Natural killer cell treated with Interleukin-12 subunit alpha and Interleukin-12 subunit beta and Interleukin-15 and Interleukin-18, amount 100 ng/mL, for 72 hours (primary cell): ENCODE measurements at regions not wholly inside any gene's neighbourhood (a gene's known extent, or its start where the extent isn't known, plus 50 kb on each side); places are given as distances from the start of the nearest gene placed in this dataset.

ENCODE experiments used
- ATAC-seq, 2 donors: fragments of 150-1000 bp; cut with Tn5 transposase in 1 of 2; sonication (Bioruptor Pico), chemical (Tn5 transposase) in 1 of 2; 2 replicates each; pipeline ENCODE4 v1.10.0; 2021
- DNase-seq: peaks from one replicate; pipeline ENCODE4 v3.0.0; 2022; ENCODE audit warnings: low spot score
- H3K27ac Mint-ChIP-seq, 2 donors: 1 replicate in 1 of 2; 2 replicates in 1 of 2; pipeline ENCODE4 v1.8.0; 2022; ENCODE audit warnings: mixed read lengths in 2 of 2, mild to moderate bottlenecking in 1 of 2, moderate library complexity in 1 of 2
- H3K27me3 Mint-ChIP-seq, 2 donors: 1 replicate in 1 of 2; 2 replicates in 1 of 2; pipeline ENCODE4 v1.8.0; 2022; ENCODE audit warnings: mixed read lengths in 2 of 2
- H3K36me3 Mint-ChIP-seq: one replicate; pipeline ENCODE4 v1.8.0; 2022; ENCODE audit warnings: mixed read lengths
- H3K4me1 Mint-ChIP-seq, 2 donors: 1 replicate in 1 of 2; 2 replicates in 1 of 2; pipeline ENCODE4 v1.8.0; 2022; ENCODE audit warnings: low read depth in 2 of 2, mixed read lengths in 2 of 2, mild to moderate bottlenecking in 1 of 2
- H3K4me3 Mint-ChIP-seq: one replicate; pipeline ENCODE4 v1.8.0; 2022; ENCODE audit warnings: mixed read lengths
- H3K9me3 Mint-ChIP-seq: 2 replicates; pipeline ENCODE4 v1.8.0; 2022; ENCODE audit warnings: mixed read lengths

DNA sequence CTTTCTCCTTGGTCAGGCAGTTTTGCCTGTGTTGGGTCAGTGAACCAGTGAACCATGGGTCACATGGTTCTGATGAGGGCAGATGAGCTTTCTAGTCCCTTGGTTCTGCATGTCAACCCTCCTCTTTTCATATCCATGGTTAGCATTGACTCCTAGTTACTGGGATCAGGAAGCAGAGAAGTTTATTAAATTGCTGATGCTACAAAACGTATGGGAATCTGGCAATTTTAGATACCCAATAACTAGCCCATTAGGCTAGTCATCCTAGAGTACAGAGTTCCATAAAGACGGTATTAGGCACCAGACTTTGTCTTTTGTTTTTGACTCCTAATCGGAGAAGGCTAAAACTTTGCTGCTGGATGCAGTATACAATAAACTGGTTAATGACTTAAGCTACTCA is 273.1 kb downstream of the ATPSCKMT start:
- ATAC-seq (no peak), DNase-seq (no peak)
- Mint-ChIP-seq H3K4me3 (no peak overlapping the region), H3K4me1 (no peaks in the 10 kb centered on the region), H3K27ac (no peak overlapping the region), H3K27me3 (no peaks in the 10 kb centered on the region), H3K9me3 (peaks cover 20% of the 10 kb centered on the region), H3K36me3 (no peaks in the 10 kb centered on the region)

DNA sequence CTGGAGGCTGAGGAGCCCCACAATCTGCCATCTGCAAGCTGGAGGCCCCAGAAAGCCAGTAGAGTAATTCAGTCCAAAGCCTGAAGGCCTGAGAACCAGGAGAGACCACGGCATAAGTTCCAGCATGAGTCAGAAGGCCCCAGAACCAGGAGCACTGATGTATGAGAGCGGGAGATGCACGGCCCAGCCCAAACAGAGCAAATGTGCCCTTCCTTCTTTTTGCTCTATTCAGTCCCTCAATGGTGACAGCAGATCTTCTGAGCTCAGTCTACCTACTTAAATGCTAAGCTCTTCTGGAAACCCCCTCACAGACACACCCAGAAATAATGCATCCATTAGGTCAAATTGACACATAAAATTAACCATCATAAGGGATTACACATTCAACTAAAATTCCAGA is 277.6 kb downstream of the ATPSCKMT start:
- no peak for ATAC-seq
- no peaks in the 10 kb centered on the region for H3K27me3 Mint-ChIP-seq

DNA sequence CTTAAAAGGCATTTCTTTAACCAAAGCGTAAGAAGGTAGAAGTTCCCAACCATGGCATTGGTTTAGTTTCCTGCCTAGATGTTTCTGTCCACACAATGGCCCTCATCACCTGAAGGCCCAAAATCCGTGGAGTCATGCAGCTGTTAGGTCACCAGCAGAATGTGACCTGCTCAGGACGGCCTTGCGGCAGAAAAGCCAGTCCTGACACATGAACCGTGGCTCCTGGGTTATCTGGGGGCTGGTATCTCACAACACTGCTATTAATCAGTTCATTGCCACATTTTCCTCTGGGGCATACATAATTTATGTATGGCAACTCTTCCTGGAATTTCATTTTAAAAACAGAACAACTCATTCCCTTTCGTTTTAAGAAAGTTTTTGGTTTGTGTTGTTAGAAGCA is 278.4 kb downstream of the ATPSCKMT start:
- ATAC-seq (no peak), DNase-seq (no peak)
- Mint-ChIP-seq H3K27me3 (no peaks in the 10 kb centered on the region), H3K4me3 (no peak overlapping the region), H3K4me1 (no peaks in the 10 kb centered on the region), H3K9me3 (peaks cover 8% of the 10 kb centered on the region), H3K36me3 (no peaks in the 10 kb centered on the region), H3K27ac (no peak overlapping the region)

More for the DNA sequence above, 277.6 kb downstream of the ATPSCKMT start:
- Mint-ChIP-seq H3K9me3 (peaks cover 8% of the 10 kb centered on the region), H3K27ac (no peak overlapping the region), H3K36me3 (no peaks in the 10 kb centered on the region), H3K4me1 (no peaks in the 10 kb centered on the region), H3K4me3 (no peak overlapping the region)
- no peak for DNase-seq

DNA sequence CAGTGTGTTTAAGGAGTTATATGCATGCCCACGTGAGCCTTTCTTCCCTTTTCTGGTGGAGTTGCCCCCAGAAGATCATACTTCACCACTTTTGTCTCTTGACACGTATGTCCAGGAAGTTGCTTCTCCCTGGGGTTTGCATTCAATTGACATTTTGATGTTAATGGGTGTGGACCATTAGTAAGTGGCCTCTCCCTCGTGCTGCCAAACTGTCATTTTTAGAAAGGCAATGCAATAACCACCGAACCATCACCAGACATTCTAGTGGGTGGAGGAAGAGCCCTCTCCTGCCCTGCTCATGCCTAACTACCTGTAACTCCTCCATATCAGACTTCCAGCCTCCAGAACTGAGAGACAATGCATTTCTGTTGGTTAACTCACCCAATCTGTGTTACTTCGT is 290.8 kb downstream of the ATPSCKMT start:
- no peak for ATAC-seq
- no peak overlapping the region for H3K4me3 Mint-ChIP-seq
- DNase-seq = no peak
- H3K27me3 Mint-ChIP-seq = no peaks in the 10 kb centered on the region
- H3K36me3 Mint-ChIP-seq = no peaks in the 10 kb centered on the region
- peaks cover 13% of the 10 kb centered on the region for H3K9me3 Mint-ChIP-seq
- H3K27ac Mint-ChIP-seq = no peak overlapping the region
- no peaks in the 10 kb centered on the region for H3K4me1 Mint-ChIP-seq

DNA sequence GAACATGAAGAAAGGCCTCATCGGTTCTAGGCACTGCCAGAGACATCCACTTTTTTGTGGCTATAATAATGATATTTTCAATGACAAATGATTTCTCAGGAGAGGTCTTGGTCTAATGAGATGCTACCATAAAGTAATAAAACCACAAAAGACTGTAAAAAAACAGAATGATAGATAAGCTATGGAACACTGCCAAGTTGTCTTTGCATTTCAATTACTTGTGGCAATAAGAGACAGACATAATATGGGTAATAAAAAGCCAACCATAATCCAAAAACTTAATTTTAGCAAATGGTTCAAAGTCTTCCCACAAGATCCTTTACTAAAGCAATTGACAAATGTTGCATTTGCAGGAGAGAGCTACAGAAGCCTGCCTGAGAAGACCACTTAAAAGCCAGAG is 292.5 kb downstream of the ATPSCKMT start:
- H3K9me3 Mint-ChIP-seq = peaks cover 15% of the 10 kb centered on the region
- no peak overlapping the region for H3K27ac Mint-ChIP-seq

DNA sequence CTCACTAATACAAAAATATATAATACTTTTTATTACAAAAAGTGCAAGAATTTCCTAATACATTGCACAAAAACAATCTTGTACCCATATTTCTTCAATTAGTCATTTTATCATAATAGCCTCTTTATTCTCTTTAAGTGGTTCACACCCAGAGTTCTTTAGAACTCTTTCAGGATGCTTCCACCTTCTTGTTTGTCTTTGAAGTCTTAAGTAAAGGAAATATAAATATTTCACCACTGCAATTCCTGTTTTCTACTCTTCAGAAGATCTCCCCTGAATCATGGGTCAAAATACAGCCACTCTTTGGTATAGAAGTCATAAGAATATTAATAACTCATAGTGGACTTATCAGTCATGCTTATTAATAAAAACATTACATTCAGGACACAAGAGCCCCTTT is 293.0 kb downstream of the ATPSCKMT start:
- Mint-ChIP-seq H3K36me3 (no peaks in the 10 kb centered on the region), H3K4me1 (no peaks in the 10 kb centered on the region), H3K27ac (no peak overlapping the region), H3K27me3 (no peaks in the 10 kb centered on the region), H3K4me3 (no peak overlapping the region), H3K9me3 (peaks cover 16% of the 10 kb centered on the region)
- DNase-seq (no peak), ATAC-seq (no peak)

More for the DNA sequence above, 292.5 kb downstream of the ATPSCKMT start:
- DNase-seq (no peak), ATAC-seq (no peak)
- H3K27me3 Mint-ChIP-seq = no peaks in the 10 kb centered on the region
- no peaks in the 10 kb centered on the region for H3K36me3 Mint-ChIP-seq
- no peaks in the 10 kb centered on the region for H3K4me1 Mint-ChIP-seq
- no peak overlapping the region for H3K4me3 Mint-ChIP-seq

DNA sequence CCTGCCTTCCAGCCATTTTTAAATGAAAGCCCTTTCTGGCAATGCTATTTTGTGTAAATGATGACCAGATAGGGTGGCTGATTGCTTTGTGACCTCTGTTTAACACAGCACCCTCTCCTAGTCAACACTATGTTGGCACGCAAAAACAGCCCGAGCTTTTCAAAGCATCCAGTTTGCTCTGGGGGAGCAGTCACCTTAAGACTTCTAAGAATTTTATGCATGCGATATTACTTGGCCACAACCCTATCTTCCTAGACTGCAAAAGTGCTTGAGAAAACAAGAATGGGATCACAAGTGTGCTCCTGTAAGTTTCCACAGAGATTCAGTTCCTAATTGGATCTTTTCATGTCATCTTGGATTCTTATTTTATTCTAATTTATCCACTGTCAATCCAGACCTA is 294.1 kb downstream of the ATPSCKMT start:
- no peaks in the 10 kb centered on the region for H3K36me3 Mint-ChIP-seq
- no peaks in the 10 kb centered on the region for H3K4me1 Mint-ChIP-seq
- no peak overlapping the region for H3K27ac Mint-ChIP-seq
- no peak for ATAC-seq
- no peaks in the 10 kb centered on the region for H3K27me3 Mint-ChIP-seq
- H3K4me3 Mint-ChIP-seq = no peak overlapping the region
- peaks cover 16% of the 10 kb centered on the region for H3K9me3 Mint-ChIP-seq
- no peak for DNase-seq

DNA sequence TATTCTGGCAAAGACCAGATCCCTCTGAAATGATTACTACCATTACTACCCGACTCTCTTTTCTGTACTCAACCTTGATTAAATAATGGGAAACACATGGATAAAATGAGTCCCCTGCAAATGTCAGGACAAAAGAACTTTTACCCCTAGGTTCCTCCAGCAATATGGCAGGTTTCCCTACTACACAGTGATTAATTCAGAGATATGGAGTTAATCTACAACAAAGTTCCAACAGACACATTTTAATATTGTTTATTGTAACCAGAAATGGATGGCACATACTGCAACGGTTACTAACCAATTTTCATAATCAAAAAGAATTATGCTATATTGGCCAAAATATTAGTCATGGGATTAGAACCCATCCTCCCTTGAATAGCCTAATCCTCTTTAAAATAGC is 294.8 kb downstream of the ATPSCKMT start:
- Mint-ChIP-seq H3K27me3 (no peaks in the 10 kb centered on the region), H3K36me3 (no peaks in the 10 kb centered on the region), H3K27ac (no peak overlapping the region), H3K4me1 (no peaks in the 10 kb centered on the region), H3K9me3 (peaks cover 16% of the 10 kb centered on the region), H3K4me3 (no peak overlapping the region)
- no peak for DNase-seq
- ATAC-seq = no peak

DNA sequence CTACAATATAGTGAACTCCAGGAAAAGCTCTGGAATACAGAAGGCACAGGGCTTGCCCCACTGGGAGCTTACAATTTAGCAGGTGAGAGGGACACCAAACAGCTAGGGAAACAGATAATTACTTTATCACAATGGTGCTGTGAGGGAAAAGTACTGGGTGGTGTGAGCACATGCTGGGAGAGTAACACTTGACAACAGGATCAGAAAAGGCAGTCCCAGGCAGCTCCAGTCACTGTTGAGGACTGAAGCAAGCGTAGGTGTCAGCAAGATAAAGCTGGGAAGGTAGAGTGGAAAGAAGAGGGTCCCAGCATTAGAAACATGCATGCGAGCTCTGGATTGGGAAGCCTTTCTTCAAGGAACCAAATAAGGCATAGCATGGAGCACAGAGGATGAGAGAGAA is 296.0 kb downstream of the ATPSCKMT start:
- no peak overlapping the region for H3K4me3 Mint-ChIP-seq
- H3K9me3 Mint-ChIP-seq = peaks cover 16% of the 10 kb centered on the region
- DNase-seq (no peak), ATAC-seq (no peak)
- no peak overlapping the region for H3K27ac Mint-ChIP-seq
- H3K27me3 Mint-ChIP-seq = no peaks in the 10 kb centered on the region
- H3K4me1 Mint-ChIP-seq = no peaks in the 10 kb centered on the region
- no peaks in the 10 kb centered on the region for H3K36me3 Mint-ChIP-seq

DNA sequence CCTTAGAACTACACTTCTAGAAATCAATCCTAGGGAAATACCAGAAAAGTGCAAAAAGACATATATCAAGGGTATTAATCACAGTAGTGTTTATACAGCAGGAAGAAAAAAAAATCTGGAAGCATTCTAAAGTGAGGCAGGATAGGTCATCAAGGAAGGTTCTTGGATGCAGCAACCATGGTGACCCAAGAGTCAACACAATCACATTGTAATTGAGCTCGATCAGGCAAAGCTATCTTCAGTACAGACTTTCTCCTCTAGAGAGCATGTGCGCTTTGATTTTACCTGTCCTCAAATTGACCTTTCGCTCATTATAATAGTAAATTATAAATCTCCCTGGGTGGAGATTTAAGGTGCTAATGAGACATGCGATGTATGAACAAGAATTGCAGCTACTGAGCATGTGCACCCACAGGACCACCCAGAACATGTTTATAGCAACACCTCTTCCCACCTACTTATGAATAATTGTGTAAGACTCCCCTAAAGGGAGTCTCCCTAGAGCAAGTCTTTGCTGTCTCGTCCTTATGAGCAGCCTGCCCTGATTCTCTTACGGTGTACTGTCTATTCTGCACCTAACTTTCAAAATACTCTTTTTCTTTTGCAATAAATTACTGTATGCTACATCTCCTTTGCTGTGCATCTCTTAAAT is 297.7 kb downstream of the ATPSCKMT start:
- H3K4me1 Mint-ChIP-seq = no peaks in the 10 kb centered on the region
- H3K4me3 Mint-ChIP-seq = no peak overlapping the region
- no peaks in the 10 kb centered on the region for H3K27me3 Mint-ChIP-seq
- H3K36me3 Mint-ChIP-seq = no peaks in the 10 kb centered on the region
- DNase-seq (no peak), ATAC-seq (no peak)
- peaks cover 11% of the 10 kb centered on the region for H3K9me3 Mint-ChIP-seq
- H3K27ac Mint-ChIP-seq = no peak overlapping the region

DNA sequence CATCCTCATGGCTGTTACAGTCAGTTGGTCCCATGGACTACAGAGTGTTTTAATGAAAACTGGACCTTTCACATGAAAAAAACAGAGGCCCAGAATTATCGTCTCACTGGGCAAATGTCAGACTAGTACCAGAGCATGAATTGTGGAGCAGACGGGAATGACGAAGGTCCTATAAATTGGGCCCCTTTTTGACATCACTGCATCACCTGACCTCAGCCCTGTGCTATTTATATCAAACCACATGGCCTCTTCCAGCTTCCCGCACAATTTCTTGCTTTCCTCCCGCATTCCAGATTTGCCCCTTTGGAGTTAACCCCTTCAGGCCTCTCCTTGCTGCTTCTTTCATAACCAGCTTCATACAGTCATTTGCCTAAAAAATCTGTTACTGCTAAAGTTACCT is 301.7 kb downstream of the ATPSCKMT start:
- H3K9me3 Mint-ChIP-seq = peaks cover 7% of the 10 kb centered on the region
- no peak for ATAC-seq
- H3K27me3 Mint-ChIP-seq = no peaks in the 10 kb centered on the region

DNA sequence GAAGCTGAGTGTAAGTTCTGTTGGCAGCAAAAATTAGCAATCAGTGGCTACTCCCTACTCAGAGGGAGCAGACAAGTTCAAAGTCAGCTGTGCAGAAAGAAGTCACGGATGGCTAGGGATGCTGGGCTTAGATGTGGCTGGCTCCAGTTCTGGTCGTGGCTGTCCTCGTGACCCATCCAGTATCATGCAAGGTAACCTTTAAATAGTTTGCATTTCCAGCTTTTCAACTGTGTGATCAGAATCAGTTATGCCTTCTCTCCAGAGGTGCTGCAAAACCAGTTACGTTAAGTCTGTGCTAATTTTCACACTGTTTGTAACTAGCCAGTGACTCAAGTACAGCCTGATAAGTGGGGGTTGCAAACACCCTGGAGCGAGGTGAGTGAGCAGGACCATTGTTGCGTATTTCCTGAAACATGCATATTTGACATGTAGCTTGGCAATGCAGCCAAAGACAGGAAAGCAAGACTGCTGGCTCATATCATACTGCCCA is 302.4 kb downstream of the ATPSCKMT start:
- no peaks in the 10 kb centered on the region for H3K36me3 Mint-ChIP-seq
- no peak overlapping the region for H3K27ac Mint-ChIP-seq
- no peaks in the 10 kb centered on the region for H3K4me1 Mint-ChIP-seq
- DNase-seq = no peak
- H3K9me3 Mint-ChIP-seq = peaks cover 5% of the 10 kb centered on the region
- H3K27me3 Mint-ChIP-seq = no peaks in the 10 kb centered on the region
- no peak overlapping the region for H3K4me3 Mint-ChIP-seq
- ATAC-seq = no peak

More for the DNA sequence above, 301.7 kb downstream of the ATPSCKMT start:
- Mint-ChIP-seq H3K4me1 (no peaks in the 10 kb centered on the region), H3K4me3 (no peak overlapping the region), H3K36me3 (no peaks in the 10 kb centered on the region), H3K27ac (no peak overlapping the region)
- no peak for DNase-seq

DNA sequence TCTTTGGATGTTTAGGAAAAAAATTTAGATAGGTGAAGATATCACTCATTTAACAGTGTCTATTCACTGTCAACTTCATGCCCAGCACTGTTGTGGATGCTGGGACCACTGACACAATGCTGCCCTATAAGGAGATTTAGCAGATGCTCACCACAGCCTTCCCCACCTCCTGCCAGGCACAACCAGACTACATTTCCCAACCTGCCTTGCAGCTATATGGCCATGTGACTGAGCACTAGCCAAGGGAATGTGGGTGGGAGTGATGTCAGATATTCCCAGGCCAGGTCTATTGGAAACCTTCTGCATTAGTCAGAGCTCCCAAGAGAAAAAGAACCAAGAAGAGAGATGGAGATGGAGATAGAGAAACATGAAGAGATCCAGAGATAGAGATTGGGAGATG is 302.6 kb upstream of the TAS2R1 start:
- Mint-ChIP-seq H3K4me1 (no peaks in the 10 kb centered on the region), H3K9me3 (peaks cover 12% of the 10 kb centered on the region), H3K36me3 (no peaks in the 10 kb centered on the region), H3K27ac (no peak overlapping the region), H3K4me3 (no peak overlapping the region), H3K27me3 (no peaks in the 10 kb centered on the region)
- ATAC-seq (no peak), DNase-seq (no peak)

DNA sequence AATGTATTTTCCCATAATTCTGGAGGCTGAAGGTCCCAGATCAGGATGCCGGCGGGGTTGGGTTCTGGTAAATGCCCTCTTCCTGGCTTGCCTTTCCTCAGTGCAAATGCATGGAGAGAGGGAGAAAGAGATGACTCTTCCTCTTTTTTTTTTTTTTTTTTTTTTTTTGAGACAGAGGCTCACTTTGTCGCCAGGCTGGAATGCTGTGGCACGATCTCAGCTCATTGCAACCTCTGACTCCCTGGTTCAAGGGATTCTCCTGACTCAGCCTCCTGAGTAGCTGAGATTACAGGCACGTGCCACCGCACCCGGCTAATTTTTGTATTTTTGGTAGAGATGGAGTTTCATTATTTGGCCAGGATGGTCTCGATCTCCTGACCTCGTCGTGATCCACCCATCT is 300.0 kb upstream of the TAS2R1 start:
- Mint-ChIP-seq H3K9me3 (peaks cover 10% of the 10 kb centered on the region), H3K27me3 (no peaks in the 10 kb centered on the region), H3K27ac (no peak overlapping the region), H3K4me1 (no peaks in the 10 kb centered on the region), H3K4me3 (no peak overlapping the region), H3K36me3 (no peaks in the 10 kb centered on the region)
- ATAC-seq (no peak), DNase-seq (no peak)

DNA sequence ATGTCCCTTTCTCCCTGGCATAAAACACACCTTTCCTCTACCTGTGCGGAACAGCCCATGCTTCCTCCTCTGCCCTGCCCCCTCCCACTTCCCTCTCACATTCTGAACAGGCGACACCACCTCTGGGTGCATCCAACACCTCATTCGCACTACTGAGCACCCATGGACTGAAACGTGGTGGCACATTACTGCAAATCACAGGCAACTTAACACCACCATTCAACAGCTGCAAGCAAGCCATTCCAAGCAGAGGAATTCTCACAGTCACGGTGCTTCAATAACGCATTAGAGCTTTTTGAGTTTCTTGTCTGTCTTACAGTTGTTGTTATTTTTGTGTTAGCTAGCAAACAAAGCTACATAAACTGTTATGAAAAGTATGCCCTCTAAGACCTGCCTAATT is 298.2 kb upstream of the TAS2R1 start:
- H3K27me3 Mint-ChIP-seq = no peaks in the 10 kb centered on the region
- ATAC-seq (no peak), DNase-seq (no peak)
- no peak overlapping the region for H3K4me3 Mint-ChIP-seq
- H3K36me3 Mint-ChIP-seq = no peaks in the 10 kb centered on the region
- no peaks in the 10 kb centered on the region for H3K4me1 Mint-ChIP-seq
- peaks cover 11% of the 10 kb centered on the region for H3K9me3 Mint-ChIP-seq
- H3K27ac Mint-ChIP-seq = no peak overlapping the region
